HG02973 (cell line): ENCODE measurements at regions not wholly inside any gene's neighbourhood (a gene's known extent, or its start where the extent isn't known, plus 50 kb on each side); places are given as distances from the start of the nearest gene placed in this dataset.

Source experiments
- ATAC-seq: cut with Tn5 transposase; IDR thresholded peaks from one replicate; pipeline ENCODE4 v1.9.1; 2021; ENCODE audit warnings: moderate library complexity; ENCODE audit not compliant: unreplicated experiment

- no peak for ATAC-seq
These were observed 58.3 kb upstream of the CLDN10 start for GRCh38 chr13:95494082-95494681.

GRCh38 chr13:95496485-95496884, 56.0 kb upstream of the CLDN10 start:
- no peak for ATAC-seq

- ATAC-seq, result no peak
These were observed 55.1 kb upstream of the CLDN10 start for GRCh38 chr13:95497381-95497807.

- ATAC-seq, result no peak
These were observed 53.6 kb upstream of the CLDN10 start for GRCh38 chr13:95498886-95499285.

GRCh38 chr13:95499811-95500712, 52.5 kb upstream of the CLDN10 start:
- ATAC-seq, result no peak

- ATAC-seq, result no peak
These were observed 50.3 kb upstream of the CLDN10 start for GRCh38 chr13:95502216-95502615.
